ENCODE measurements at regions not wholly inside any gene's neighbourhood (a gene's known extent, or its start where the extent isn't known, plus 50 kb on each side); places are given as distances from the start of the nearest gene placed in this dataset.

GRCh38 chr4:32778938-32779337, 2058.8 kb downstream of the PCDH7 start:
- no peak for TF ChIP-seq CTCF (IDR thresholded peaks at IDR 0.05; ENCODE audit: insufficient read depth, low read depth, low read length)
- no peak for DNase-seq (ENCODE audit: low read depth)
- H3K4me3 ChIP-seq (ENCODE audit: low read depth, low read length), result no peak overlapping the region

GRCh38 chr4:32789026-32789608, 2068.9 kb downstream of the PCDH7 start:
- no peak overlapping the region for H3K4me3 ChIP-seq (ENCODE audit: low read depth, low read length)
- DNase-seq (ENCODE audit: low read depth), result no peak
- TF ChIP-seq CTCF (IDR thresholded peaks at IDR 0.05; ENCODE audit: insufficient read depth, low read depth, low read length), result no peak

- no peak for TF ChIP-seq CTCF (IDR thresholded peaks at IDR 0.05; ENCODE audit: insufficient read depth, low read depth, low read length)
- no peak overlapping the region for H3K4me3 ChIP-seq (ENCODE audit: low read depth, low read length)
- no peak for DNase-seq (ENCODE audit: low read depth)
These were observed 2070.6 kb downstream of the PCDH7 start for GRCh38 chr4:32790803-32791202.

GRCh38 chr4:32798471-32799159, 2078.4 kb downstream of the PCDH7 start:
- DNase-seq (ENCODE audit: low read depth), result no peak
- TF ChIP-seq CTCF (IDR thresholded peaks at IDR 0.05; ENCODE audit: insufficient read depth, low read depth, low read length), result no peak
- H3K4me3 ChIP-seq (ENCODE audit: low read depth, low read length), result no peak overlapping the region

- H3K4me3 ChIP-seq (ENCODE audit: low read depth, low read length), result no peak overlapping the region
- TF ChIP-seq CTCF (IDR thresholded peaks at IDR 0.05; ENCODE audit: insufficient read depth, low read depth, low read length), result no peak
- DNase-seq (ENCODE audit: low read depth), result no peak
These were observed 2104.2 kb downstream of the PCDH7 start for GRCh38 chr4:32824336-32824735.

- H3K4me3 ChIP-seq (ENCODE audit: low read depth, low read length), result no peak overlapping the region
- DNase-seq (ENCODE audit: low read depth), result no peak
- no peak for TF ChIP-seq CTCF (IDR thresholded peaks at IDR 0.05; ENCODE audit: insufficient read depth, low read depth, low read length)
These were observed 2106.0 kb downstream of the PCDH7 start for GRCh38 chr4:32826169-32826568.

GRCh38 chr4:32830160-32830559, 2110.0 kb downstream of the PCDH7 start:
- H3K4me3 ChIP-seq (ENCODE audit: low read depth, low read length), result no peak overlapping the region
- no peak for DNase-seq (ENCODE audit: low read depth)
- TF ChIP-seq CTCF (IDR thresholded peaks at IDR 0.05; ENCODE audit: insufficient read depth, low read depth, low read length), result no peak
